H9 (cell line): ENCODE measurements at regions not wholly inside any gene's neighbourhood (a gene's known extent, or its start where the extent isn't known, plus 50 kb on each side); places are given as distances from the start of the nearest gene placed in this dataset.

Experiments used
- DNase-seq: peaks from one replicate; pipeline ENCODE4 v3.0.0-alpha.2; 2017
- H2AFZ ChIP-seq: one replicate; pipeline ENCODE4 v1.6.1; 2013; ENCODE audit warnings: mild to moderate bottlenecking, low read length, control low read depth, moderate library complexity
- H2AK5ac ChIP-seq: 2 replicates; pipeline ENCODE4 v1.6.1; 2013; ENCODE audit warnings: low read length, control low read depth, mixed read lengths; ENCODE audit not compliant: insufficient read length
- H2BK120ac ChIP-seq: one replicate; pipeline ENCODE4 v1.6.1; 2013; ENCODE audit warnings: low read depth, mild to moderate bottlenecking, low read length, control low read depth, inconsistent platforms; ENCODE audit not compliant: poor library complexity, severe bottlenecking
- H2BK12ac ChIP-seq: 2 replicates; pipeline ENCODE4 v1.6.1; 2013; ENCODE audit warnings: low read length, control low read depth, mixed read lengths, low read depth; ENCODE audit not compliant: insufficient read length
- H2BK15ac ChIP-seq: 2 replicates; pipeline ENCODE4 v1.6.1; 2013; ENCODE audit warnings: low read depth, low read length, control low read depth
- H2BK20ac ChIP-seq: one replicate; pipeline ENCODE4 v1.6.1; 2013; ENCODE audit warnings: low read depth, mild to moderate bottlenecking, low read length, control low read depth, inconsistent platforms; ENCODE audit not compliant: poor library complexity, severe bottlenecking
- H2BK5ac ChIP-seq: 2 replicates; pipeline ENCODE4 v1.6.1; 2013; ENCODE audit warnings: low read length, control low read depth, mixed read lengths; ENCODE audit not compliant: insufficient read length
- H3K14ac ChIP-seq: 2 replicates; pipeline ENCODE4 v1.6.1; 2013; ENCODE audit warnings: low read length, control low read depth; ENCODE audit not compliant: insufficient read depth
- H3K18ac ChIP-seq: 2 replicates; pipeline ENCODE4 v1.6.1; 2013; ENCODE audit warnings: low read depth, mild to moderate bottlenecking, mixed read lengths, low read length, control low read depth; ENCODE audit not compliant: insufficient read length
- H3K23ac ChIP-seq: 2 replicates; pipeline ENCODE4 v1.6.1; 2013; ENCODE audit warnings: low read length, control low read depth, mixed read lengths, low read depth; ENCODE audit not compliant: insufficient read length
- H3K23me2 ChIP-seq: 2 replicates; pipeline ENCODE4 v1.6.1; 2013; ENCODE audit warnings: low read depth, mild to moderate bottlenecking, mixed read lengths, low read length, control low read depth; ENCODE audit not compliant: insufficient read length, poor library complexity, severe bottlenecking
- H3K27ac ChIP-seq: 2 replicates; pipeline ENCODE4 v1.5.1; 2013; ENCODE audit warnings: low read length, control low read depth, mixed read lengths, low read depth; ENCODE audit not compliant: insufficient read length
- H3K27me3 ChIP-seq: 2 replicates; pipeline ENCODE4 v1.6.1; 2013; ENCODE audit warnings: low read length, control low read depth, inconsistent platforms; ENCODE audit not compliant: insufficient read depth
- H3K4ac ChIP-seq: 2 replicates; pipeline ENCODE4 v1.6.1; 2013; ENCODE audit warnings: low read depth, mild to moderate bottlenecking, control low read depth, inconsistent platforms, low read length, moderate library complexity
- H3K4me1 ChIP-seq: 2 replicates; pipeline ENCODE4 v1.6.1; 2013; ENCODE audit warnings: low read length, control low read depth, inconsistent platforms; ENCODE audit not compliant: insufficient read depth
- H3K4me2 ChIP-seq: 2 replicates; pipeline ENCODE4 v1.6.1; 2013; ENCODE audit warnings: low read length, control low read depth, mixed read lengths; ENCODE audit not compliant: insufficient read length, insufficient read depth
- H3K56ac ChIP-seq: 2 replicates; pipeline ENCODE4 v1.6.1; 2013; ENCODE audit warnings: low read depth, mild to moderate bottlenecking, mixed read lengths, low read length, control low read depth; ENCODE audit not compliant: insufficient read length
- H3K79me1 ChIP-seq: 2 replicates; pipeline ENCODE4 v1.6.1; 2013; ENCODE audit warnings: low read depth, mild to moderate bottlenecking, moderate library complexity, low read length, control low read depth, inconsistent platforms; ENCODE audit not compliant: insufficient read depth, poor library complexity, severe bottlenecking
- H3K79me2 ChIP-seq: 2 replicates; pipeline ENCODE4 v1.6.1; 2013; ENCODE audit warnings: low read length, control low read depth, inconsistent platforms; ENCODE audit not compliant: insufficient read depth
- H3K9ac ChIP-seq: 2 replicates; pipeline ENCODE4 v1.6.1; 2013; ENCODE audit warnings: low read length, control low read depth, mixed read lengths; ENCODE audit not compliant: insufficient read length; ENCODE audit errors: extremely low read depth
- H3K9me3 ChIP-seq: one replicate; pipeline ENCODE4 v1.6.1; 2013; ENCODE audit warnings: low read depth, low read length, inconsistent platforms; ENCODE audit not compliant: control insufficient read depth
- H3T11ph ChIP-seq: one replicate; pipeline ENCODE4 v1.6.1; 2013; ENCODE audit warnings: mild to moderate bottlenecking, low read length, control low read depth, inconsistent platforms
- H4K20me1 ChIP-seq: one replicate; pipeline ENCODE4 v1.6.1; 2013; ENCODE audit not compliant: control insufficient read depth, insufficient read length, insufficient read depth
- H4K5ac ChIP-seq: 2 replicates; pipeline ENCODE4 v1.6.1; 2013; ENCODE audit warnings: low read depth, mild to moderate bottlenecking, mixed read lengths, low read length, control low read depth; ENCODE audit not compliant: insufficient read length
- H4K8ac ChIP-seq: replicated peaks from 2 replicates; pipeline ENCODE4 v1.6.1; 2013; ENCODE audit warnings: low read length, control low read depth, mixed read lengths, low read depth; ENCODE audit not compliant: insufficient read length
- H4K91ac ChIP-seq: 2 replicates; pipeline ENCODE4 v1.6.1; 2013; ENCODE audit warnings: low read depth, mild to moderate bottlenecking, moderate library complexity, mixed read lengths, low read length, control low read depth; ENCODE audit not compliant: insufficient read length
- H3K27ac Mint-ChIP-seq, 3 experiments: 2 replicates in 2 of 3; 3 replicates in 1 of 3; pipeline ENCODE4 v1.8.0; 2020 to 2021; ENCODE audit warnings: mixed read lengths in 3 of 3, mild to moderate bottlenecking in 1 of 3, moderate library complexity in 1 of 3
- H3K27me3 Mint-ChIP-seq: 2 replicates; pipeline ENCODE4 v1.8.0; 2021; ENCODE audit warnings: low read depth, mild to moderate bottlenecking, moderate library complexity, mixed read lengths
- H3K36me3 Mint-ChIP-seq, 3 experiments: 2 replicates in 2 of 3; 3 replicates in 1 of 3; pipeline ENCODE4 v1.8.0; 2020 to 2021; ENCODE audit warnings: low read depth in 3 of 3, mixed read lengths in 3 of 3; ENCODE audit not compliant: insufficient read depth in 1 of 3
- H3K4me1 Mint-ChIP-seq, 2 experiments: 2 replicates each; pipeline ENCODE4 v1.8.0; 2020; ENCODE audit warnings: mixed read lengths in 2 of 2
- H3K4me3 Mint-ChIP-seq, 2 experiments: 2 replicates in 1 of 2; 3 replicates in 1 of 2; pipeline ENCODE4 v1.8.0; 2020 to 2021; ENCODE audit warnings: mild to moderate bottlenecking in 2 of 2, mixed read lengths in 2 of 2, moderate library complexity in 1 of 2
- H3K9me3 Mint-ChIP-seq, 2 experiments: 2 replicates in 1 of 2; 3 replicates in 1 of 2; pipeline ENCODE4 v1.8.0; 2020; ENCODE audit warnings: mild to moderate bottlenecking in 2 of 2, mixed read lengths in 2 of 2, moderate library complexity in 1 of 2
- WGBS: extraction: QIAGEN DNeasy Blood & Tissue Kit; methylation state at CpG from one replicate; pipeline ENCODE4 v1.1.7; 2013; ENCODE audit warnings: missing lambda C conversion rate, low lambda C conversion rate, mixed read lengths; ENCODE audit not compliant: insufficient read length; ENCODE audit errors: extremely low coverage; 5-methylcytosine and 5-hydroxymethylcytosine counted together
- TF ChIP-seq, protein P1 (sequence below): fragments of 200-600 bp; sonication (generic); conservative IDR thresholded peaks from 3 replicates; pipeline ENCODE4 v1.8.0; 2021; ENCODE audit warnings: antibody characterized with exemption, mild to moderate bottlenecking

DNA sequence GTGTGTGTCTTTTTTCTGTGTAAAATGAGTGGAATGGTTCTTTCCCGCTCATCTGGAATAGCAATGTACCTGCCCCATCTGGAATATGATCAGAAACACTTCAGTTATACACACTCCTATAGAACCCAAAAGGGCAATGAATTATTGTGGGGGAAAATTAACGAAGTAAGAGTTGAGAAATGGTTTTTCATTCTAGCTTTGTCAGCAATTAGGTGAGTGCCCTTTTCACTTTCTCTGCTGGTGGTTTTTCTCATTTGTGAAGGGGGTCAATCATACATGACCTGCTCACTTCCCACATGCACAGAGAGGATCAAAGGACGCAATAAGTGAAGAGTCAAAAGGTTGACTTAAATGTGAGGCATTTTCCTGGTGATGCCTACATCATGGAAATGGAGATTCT lies 168.0 kb downstream of the HS3ST3B1 start:
- Histone ChIP-seq H2BK5ac (no peak overlapping the region), H2BK12ac (no peak overlapping the region), H3K18ac (no peak overlapping the region), H4K91ac (no peak overlapping the region), H2BK20ac (no peak overlapping the region), H3K23ac (no peak overlapping the region), H3K14ac (no peak overlapping the region), H2BK120ac (no peak overlapping the region), H3K4me2 (no peak overlapping the region), H2AFZ (no peak overlapping the region), H4K8ac (no peak overlapping the region), H2AK5ac (no peak overlapping the region), H3K9me3 (no peaks in the 10 kb centered on the region), H3K4ac (no peak overlapping the region), H3K79me2 (no peaks in the 10 kb centered on the region), H3K27me3 (no peaks in the 10 kb centered on the region), H3T11ph (no peak overlapping the region), H3K9ac (no peak overlapping the region), H3K79me1 (no peaks in the 10 kb centered on the region), H3K56ac (no peak overlapping the region), H3K4me1 (no peaks in the 10 kb centered on the region; the same call in 1 of the 2 replicates), H2BK15ac (no peak overlapping the region), H4K5ac (no peak overlapping the region), H4K20me1 (no peaks in the 10 kb centered on the region), H3K27ac (no peak overlapping the region), H3K23me2 (no peaks in the 10 kb centered on the region)
- no peak for DNase-seq
- H3K9me3 Mint-ChIP-seq: no peaks in the 10 kb centered on the region
- no peak overlapping the region for H3K4me3 Mint-ChIP-seq
- no peaks in the 10 kb centered on the region; a peak in 2 of 7 replicates for H3K36me3 Mint-ChIP-seq
- no CpG with 5 or more reads among the region's 3 CpGs for WGBS
- peak overlapping the region in 1 of 3 experiments; percentile 21; a peak in 1 of 7 replicates for H3K27ac Mint-ChIP-seq
- H3K27me3 Mint-ChIP-seq: no peaks in the 10 kb centered on the region
- TF ChIP-seq, protein P1, sequence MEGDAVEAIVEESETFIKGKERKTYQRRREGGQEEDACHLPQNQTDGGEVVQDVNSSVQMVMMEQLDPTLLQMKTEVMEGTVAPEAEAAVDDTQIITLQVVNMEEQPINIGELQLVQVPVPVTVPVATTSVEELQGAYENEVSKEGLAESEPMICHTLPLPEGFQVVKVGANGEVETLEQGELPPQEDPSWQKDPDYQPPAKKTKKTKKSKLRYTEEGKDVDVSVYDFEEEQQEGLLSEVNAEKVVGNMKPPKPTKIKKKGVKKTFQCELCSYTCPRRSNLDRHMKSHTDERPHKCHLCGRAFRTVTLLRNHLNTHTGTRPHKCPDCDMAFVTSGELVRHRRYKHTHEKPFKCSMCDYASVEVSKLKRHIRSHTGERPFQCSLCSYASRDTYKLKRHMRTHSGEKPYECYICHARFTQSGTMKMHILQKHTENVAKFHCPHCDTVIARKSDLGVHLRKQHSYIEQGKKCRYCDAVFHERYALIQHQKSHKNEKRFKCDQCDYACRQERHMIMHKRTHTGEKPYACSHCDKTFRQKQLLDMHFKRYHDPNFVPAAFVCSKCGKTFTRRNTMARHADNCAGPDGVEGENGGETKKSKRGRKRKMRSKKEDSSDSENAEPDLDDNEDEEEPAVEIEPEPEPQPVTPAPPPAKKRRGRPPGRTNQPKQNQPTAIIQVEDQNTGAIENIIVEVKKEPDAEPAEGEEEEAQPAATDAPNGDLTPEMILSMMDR: no peak
- peaks cover 7 to 8% of the 10 kb centered on the region in 2 experiments for H3K4me1 Mint-ChIP-seq
